Spleen (tissue), 7 donors: ENCODE measurements at regions not wholly inside any gene's neighbourhood (a gene's known extent, or its start where the extent isn't known, plus 50 kb on each side); places are given as distances from the start of the nearest gene placed in this dataset.

Experiments used
- POLR2A ChIP-seq, 3 donors: fragments of 450-650 bp; IDR thresholded peaks; one replicate each; pipeline ENCODE4 v1.5.1; 2017; ENCODE audit warnings: antibody characterized with exemption in 3 of 3, mild to moderate bottlenecking in 1 of 3
- POLR2AphosphoS5 ChIP-seq, 3 donors: sonication (generic); formaldehyde crosslinking; IDR thresholded peaks; one replicate each; pipeline ENCODE4 v1.5.1; 2017; ENCODE audit warnings: antibody characterized with exemption in 3 of 3
- TF ChIP-seq, protein P1 (sequence below), 11 experiments: fragments of 200-600 bp in 7 of 11; fragments of 450-650 bp in 4 of 11; sonication (generic) in 4 of 11; IDR thresholded peaks in 8 of 11; conservative IDR thresholded peaks in 3 of 11; 1 replicate in 7 of 11; 2 replicates in 4 of 11; pipeline versions ENCODE4 v1.4.0 to v1.8.0; 2016 to 2021; ENCODE audit warnings: antibody characterized with exemption in 11 of 11, inconsistent platforms in 4 of 11, mild to moderate bottlenecking in 1 of 11
- donor health status: DM: no; HTN: no; CAD: no; lungs with moderate emphysema.
- donor health status: DM: no; HTN: no; CAD: no.
- donor health status: DM: no; HTN: no; CAD: no.

GRCh38 chr6:85344996-85345395, 104.9 kb upstream of the NT5E start:
- TF ChIP-seq, protein P1, sequence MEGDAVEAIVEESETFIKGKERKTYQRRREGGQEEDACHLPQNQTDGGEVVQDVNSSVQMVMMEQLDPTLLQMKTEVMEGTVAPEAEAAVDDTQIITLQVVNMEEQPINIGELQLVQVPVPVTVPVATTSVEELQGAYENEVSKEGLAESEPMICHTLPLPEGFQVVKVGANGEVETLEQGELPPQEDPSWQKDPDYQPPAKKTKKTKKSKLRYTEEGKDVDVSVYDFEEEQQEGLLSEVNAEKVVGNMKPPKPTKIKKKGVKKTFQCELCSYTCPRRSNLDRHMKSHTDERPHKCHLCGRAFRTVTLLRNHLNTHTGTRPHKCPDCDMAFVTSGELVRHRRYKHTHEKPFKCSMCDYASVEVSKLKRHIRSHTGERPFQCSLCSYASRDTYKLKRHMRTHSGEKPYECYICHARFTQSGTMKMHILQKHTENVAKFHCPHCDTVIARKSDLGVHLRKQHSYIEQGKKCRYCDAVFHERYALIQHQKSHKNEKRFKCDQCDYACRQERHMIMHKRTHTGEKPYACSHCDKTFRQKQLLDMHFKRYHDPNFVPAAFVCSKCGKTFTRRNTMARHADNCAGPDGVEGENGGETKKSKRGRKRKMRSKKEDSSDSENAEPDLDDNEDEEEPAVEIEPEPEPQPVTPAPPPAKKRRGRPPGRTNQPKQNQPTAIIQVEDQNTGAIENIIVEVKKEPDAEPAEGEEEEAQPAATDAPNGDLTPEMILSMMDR (IDR thresholded peaks at IDR 0.05 in 8 of 11, conservative IDR thresholded peaks at IDR 0.05 in 3 of 11): no peak
- TF ChIP-seq POLR2AphosphoS5 (IDR thresholded peaks at IDR 0.05) (no peak), POLR2A (IDR thresholded peaks at IDR 0.05) (no peak)
